Uterus (tissue), 2 donors: ENCODE measurements at regions not wholly inside any gene's neighbourhood (a gene's known extent, or its start where the extent isn't known, plus 50 kb on each side); places are given as distances from the start of the nearest gene placed in this dataset.

ENCODE experiments used
- POLR2A ChIP-seq, 2 donors: fragments of 450-650 bp; IDR thresholded peaks; one replicate each; pipeline ENCODE4 v1.6.1; 2016; ENCODE audit warnings: antibody characterized with exemption in 2 of 2, mild to moderate bottlenecking in 1 of 2, moderate library complexity in 1 of 2
- TF ChIP-seq, protein P1 (sequence below), 4 experiments: fragments of 200-600 bp in 2 of 4; fragments of 450-650 bp in 2 of 4; sonication (generic) in 2 of 4; IDR thresholded peaks; one replicate each; pipeline ENCODE4 v1.5.1; 2016 to 2019; ENCODE audit warnings: antibody characterized with exemption in 4 of 4, mild to moderate bottlenecking in 2 of 4, moderate library complexity in 1 of 4

GRCh38 chrX:93985344-93986307, 311.6 kb downstream of the FAM133A start:
- TF ChIP-seq, protein P1, sequence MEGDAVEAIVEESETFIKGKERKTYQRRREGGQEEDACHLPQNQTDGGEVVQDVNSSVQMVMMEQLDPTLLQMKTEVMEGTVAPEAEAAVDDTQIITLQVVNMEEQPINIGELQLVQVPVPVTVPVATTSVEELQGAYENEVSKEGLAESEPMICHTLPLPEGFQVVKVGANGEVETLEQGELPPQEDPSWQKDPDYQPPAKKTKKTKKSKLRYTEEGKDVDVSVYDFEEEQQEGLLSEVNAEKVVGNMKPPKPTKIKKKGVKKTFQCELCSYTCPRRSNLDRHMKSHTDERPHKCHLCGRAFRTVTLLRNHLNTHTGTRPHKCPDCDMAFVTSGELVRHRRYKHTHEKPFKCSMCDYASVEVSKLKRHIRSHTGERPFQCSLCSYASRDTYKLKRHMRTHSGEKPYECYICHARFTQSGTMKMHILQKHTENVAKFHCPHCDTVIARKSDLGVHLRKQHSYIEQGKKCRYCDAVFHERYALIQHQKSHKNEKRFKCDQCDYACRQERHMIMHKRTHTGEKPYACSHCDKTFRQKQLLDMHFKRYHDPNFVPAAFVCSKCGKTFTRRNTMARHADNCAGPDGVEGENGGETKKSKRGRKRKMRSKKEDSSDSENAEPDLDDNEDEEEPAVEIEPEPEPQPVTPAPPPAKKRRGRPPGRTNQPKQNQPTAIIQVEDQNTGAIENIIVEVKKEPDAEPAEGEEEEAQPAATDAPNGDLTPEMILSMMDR (IDR thresholded peaks at IDR 0.05): no peak
- no peak for TF ChIP-seq POLR2A (IDR thresholded peaks at IDR 0.05)
